ENCODE measurements at regions not wholly inside any gene's neighbourhood (a gene's known extent, or its start where the extent isn't known, plus 50 kb on each side); places are given as distances from the start of the nearest gene placed in this dataset. TPM values are rescaled to one million over a fixed set of nuclear protein-coding genes. Genes with fewer than 3 reads are reported as not detected.

GRCh38 chr1:24980836-24981630 is 51.0 kb upstream of the RUNX3 start:
- WGBS (ENCODE audit: insufficient coverage) = 89% methylated on average over 6 of the region's 13 CpGs
- peaks cover 1 to 12% (median 7%) of the 10 kb centered on the region in 3 donors for H3K27me3 Mint-ChIP-seq (ENCODE audit: low read depth in 3 of 3)
- Histone ChIP-seq H3K9ac (ENCODE audit: insufficient read depth, low read length, poor library complexity, severe bottlenecking) (no peak overlapping the region), H3K4me2 (replicated peaks; ENCODE audit: extremely low read depth, low read length, poor library complexity, severe bottlenecking) (no peak overlapping the region), H3K36me3 (replicated peaks in 1 of 2; ENCODE audit: control insufficient read depth in 1 of 2, insufficient read depth in 2 of 2, low read length in 2 of 2) (no peaks in the 10 kb centered on the region), H4K20me1 (ENCODE audit: insufficient read depth, low read length) (no peaks in the 10 kb centered on the region), H3K27me3 (ENCODE audit: control insufficient read depth in 2 of 2, insufficient read depth in 2 of 2, low read length in 2 of 2) (no peaks in the 10 kb centered on the region), H3K4me3 (replicated peaks in 1 of 3; ENCODE audit: low read depth in 2 of 3, low read length in 3 of 3) (no peak overlapping the region), H3K79me2 (ENCODE audit: insufficient read depth, low read length) (no peaks in the 10 kb centered on the region), H3K4me1 (ENCODE audit: control insufficient read depth in 1 of 2, insufficient read depth in 2 of 2, low read length in 2 of 2) (peaks cover 9 to 14% of the 10 kb centered on the region in 2 donors), H3K9me3 (replicated peaks in 1 of 2; ENCODE audit: control insufficient read depth in 1 of 2, insufficient read depth in 1 of 2, low read length in 2 of 2) (peaks cover 7 to 8% of the 10 kb centered on the region in 2 donors), H2AFZ (ENCODE audit: insufficient read depth, low read depth, low read length, poor library complexity, severe bottlenecking) (no peak overlapping the region), H3K27ac (ENCODE audit: low read depth in 1 of 2, low read length in 2 of 2) (no peak overlapping the region)
- no peak overlapping the region for H3K4me3 Mint-ChIP-seq
- H3K4me1 Mint-ChIP-seq = peaks cover 10% of the 10 kb centered on the region
- intact Hi-C loops (cut with micrococcal nuclease) = no loop called here
- no peaks in the 10 kb centered on the region for H3K36me3 Mint-ChIP-seq
- H3K9me3 Mint-ChIP-seq = peaks cover 3 to 10% (median 5%) of the 10 kb centered on the region in 7 donors
- no peak overlapping the region for H3K27ac Mint-ChIP-seq
- no peak for TF ChIP-seq CTCF (IDR thresholded peaks at IDR 0.05)
- no peak for DNase-seq

Small RNA genes lying in the stretch of these regions (small RNA-seq; reads per million reads assigned to genes)
- not detected for gene MIR4425 (ENCODE audit: insufficient read length, low read depth)
